Activated CD4-positive, alpha-beta T cell treated with anti-CD3 and anti-CD28 coated beads, Interleukin-2, amount 10 ng/mL, durations not matched to agents 7 days and 5 days (primary cell): ENCODE measurements at regions not wholly inside any gene's neighbourhood (a gene's known extent, or its start where the extent isn't known, plus 50 kb on each side); places are given as distances from the start of the nearest gene placed in this dataset.
"Not testable (repeated sequence)": the region's sequence is repeated elsewhere in the genome, so short reads cannot be mapped to it uniquely, and the experiment has no call there.

Experiments used
- CTCF ChIA-PET: fragments of 350-600 bp; sonication (Branson Sonifier 250); formaldehyde crosslinking; loops from one replicate; lab custom pipeline; 2021; ENCODE audit warnings: antibody characterized with exemption; lab: Charles Lee
- POLR2A ChIA-PET: fragments of 350-600 bp; sonication (Branson Sonifier 250); formaldehyde crosslinking; loops from one replicate; lab custom pipeline; 2021; ENCODE audit warnings: antibody characterized with exemption; lab: Charles Lee
- DNase-seq: peaks from one replicate; pipeline ENCODE4 v3.0.0-alpha.2; 2020
- H3K27ac Mint-ChIP-seq: one replicate; pipeline ENCODE4 v1.8.0; 2021; ENCODE audit warnings: mild to moderate bottlenecking, moderate library complexity, mixed read lengths
- H3K27me3 Mint-ChIP-seq: one replicate; pipeline ENCODE4 v1.8.0; 2021; ENCODE audit warnings: mixed read lengths
- H3K36me3 Mint-ChIP-seq: one replicate; pipeline ENCODE4 v1.8.0; 2021; ENCODE audit warnings: low read depth, mixed read lengths
- H3K4me1 Mint-ChIP-seq: one replicate; pipeline ENCODE4 v1.8.0; 2021; ENCODE audit warnings: mixed read lengths
- H3K4me3 Mint-ChIP-seq: one replicate; pipeline ENCODE4 v1.8.0; 2021; ENCODE audit warnings: mild to moderate bottlenecking, moderate library complexity, mixed read lengths
- H3K9me3 Mint-ChIP-seq: one replicate; pipeline ENCODE4 v1.8.0; 2021; ENCODE audit warnings: mixed read lengths

GRCh38 chr16:60225541-60225940 lies 1491.4 kb upstream of the GOT2 start:
- no peak for DNase-seq
- H3K4me1 Mint-ChIP-seq: no peaks in the 10 kb centered on the region
- H3K4me3 Mint-ChIP-seq: no peak overlapping the region
- H3K36me3 Mint-ChIP-seq: no peaks in the 10 kb centered on the region
- no peak overlapping the region for H3K27ac Mint-ChIP-seq
- CTCF ChIA-PET: interaction anchor here (0.7 kb wide), 1 partner anchor 15 kb away, joined by 3 read pairs; no protein-coding TSS in a partner anchor
- H3K27me3 Mint-ChIP-seq: no peaks in the 10 kb centered on the region
- POLR2A ChIA-PET: no interaction called here
- H3K9me3 Mint-ChIP-seq: peaks cover 5% of the 10 kb centered on the region

GRCh38 chr16:60217787-60218186 lies 1483.7 kb upstream of the GOT2 start:
- Mint-ChIP-seq H3K27me3 (no peaks in the 10 kb centered on the region), H3K36me3 (no peaks in the 10 kb centered on the region), H3K4me1 (no peaks in the 10 kb centered on the region), H3K27ac (no peak overlapping the region), H3K4me3 (no peak overlapping the region), H3K9me3 (peaks cover 8% of the 10 kb centered on the region)
- POLR2A ChIA-PET: no interaction called here
- no peak for DNase-seq
- CTCF ChIA-PET: no interaction called here

- peaks cover 11% of the 10 kb centered on the region for H3K9me3 Mint-ChIP-seq
- CTCF ChIA-PET: interaction anchor here (0.6 kb wide), 1 partner anchor 668 kb away, joined by 3 read pairs; no protein-coding TSS in a partner anchor
Observed at GRCh38 chr16:60214311-60214710, 1480.2 kb upstream of the GOT2 start.

GRCh38 chr16:60206516-60206915 lies 1472.4 kb upstream of the GOT2 start:
- CTCF ChIA-PET: no interaction called here

More at GRCh38 chr16:60214311-60214710, 1480.2 kb upstream of the GOT2 start:
- H3K4me1 Mint-ChIP-seq: no peaks in the 10 kb centered on the region
- no peak overlapping the region for H3K4me3 Mint-ChIP-seq
- H3K36me3 Mint-ChIP-seq: no peaks in the 10 kb centered on the region
- no peak for DNase-seq
- H3K27ac Mint-ChIP-seq: no peak overlapping the region
- no peaks in the 10 kb centered on the region for H3K27me3 Mint-ChIP-seq
- POLR2A ChIA-PET: no interaction called here

GRCh38 chr16:60204181-60204580 lies 1470.1 kb upstream of the GOT2 start:
- Mint-ChIP-seq H3K27me3 (no peaks in the 10 kb centered on the region), H3K27ac (no peak overlapping the region), H3K4me3 (no peak overlapping the region), H3K9me3 (peaks cover 10% of the 10 kb centered on the region), H3K36me3 (no peaks in the 10 kb centered on the region), H3K4me1 (no peaks in the 10 kb centered on the region)
- no peak for DNase-seq
- ChIA-PET POLR2A (no interaction called here), CTCF (no interaction called here)

More at GRCh38 chr16:60206516-60206915, 1472.4 kb upstream of the GOT2 start:
- Mint-ChIP-seq H3K36me3 (no peaks in the 10 kb centered on the region), H3K27ac (no peak overlapping the region), H3K4me1 (no peaks in the 10 kb centered on the region), H3K27me3 (no peaks in the 10 kb centered on the region), H3K4me3 (no peak overlapping the region), H3K9me3 (no peaks in the 10 kb centered on the region)
- POLR2A ChIA-PET: no interaction called here
- DNase-seq: no peak

GRCh38 chr16:60203525-60204124 lies 1469.5 kb upstream of the GOT2 start:
- H3K4me1 Mint-ChIP-seq: no peaks in the 10 kb centered on the region
- H3K9me3 Mint-ChIP-seq: peaks cover 10% of the 10 kb centered on the region
- DNase-seq: no peak
- no peaks in the 10 kb centered on the region for H3K36me3 Mint-ChIP-seq
- POLR2A ChIA-PET: no interaction called here
- H3K4me3 Mint-ChIP-seq: no peak overlapping the region
- no peaks in the 10 kb centered on the region for H3K27me3 Mint-ChIP-seq
- CTCF ChIA-PET: no interaction called here
- H3K27ac Mint-ChIP-seq: no peak overlapping the region

- H3K36me3 Mint-ChIP-seq, H3K27ac Mint-ChIP-seq, POLR2A ChIA-PET, CTCF ChIA-PET, H3K4me3 Mint-ChIP-seq, H3K4me1 Mint-ChIP-seq, DNase-seq, H3K27me3 Mint-ChIP-seq: not testable (repeated sequence)
- peaks cover 10% of the 10 kb centered on the region for H3K9me3 Mint-ChIP-seq
Observed at GRCh38 chr16:60200729-60201128, 1466.6 kb upstream of the GOT2 start.

GRCh38 chr16:60200161-60200560 lies 1466.0 kb upstream of the GOT2 start:
- H3K27me3 Mint-ChIP-seq: no peaks in the 10 kb centered on the region
- no peak overlapping the region for H3K27ac Mint-ChIP-seq
- peaks cover 10% of the 10 kb centered on the region for H3K9me3 Mint-ChIP-seq
- H3K4me1 Mint-ChIP-seq: no peaks in the 10 kb centered on the region
- H3K36me3 Mint-ChIP-seq: no peaks in the 10 kb centered on the region
- H3K4me3 Mint-ChIP-seq: no peak overlapping the region
- no peak for DNase-seq
- CTCF ChIA-PET: no interaction called here
- POLR2A ChIA-PET: no interaction called here

GRCh38 chr16:60199150-60199549 lies 1465.0 kb upstream of the GOT2 start:
- CTCF ChIA-PET: no interaction called here
- no peaks in the 10 kb centered on the region for H3K27me3 Mint-ChIP-seq
- POLR2A ChIA-PET: no interaction called here
- H3K36me3 Mint-ChIP-seq: no peaks in the 10 kb centered on the region
- H3K4me3 Mint-ChIP-seq: no peak overlapping the region
- no peak for DNase-seq
- no peak overlapping the region for H3K27ac Mint-ChIP-seq
- H3K9me3 Mint-ChIP-seq: peaks cover 10% of the 10 kb centered on the region
- H3K4me1 Mint-ChIP-seq: no peaks in the 10 kb centered on the region

GRCh38 chr16:60181536-60181935 lies 1447.4 kb upstream of the GOT2 start:
- no peak for DNase-seq
- no peaks in the 10 kb centered on the region for H3K9me3 Mint-ChIP-seq
- no peaks in the 10 kb centered on the region for H3K4me1 Mint-ChIP-seq
- H3K4me3 Mint-ChIP-seq: no peak overlapping the region
- ChIA-PET POLR2A (no interaction called here), CTCF (no interaction called here)
- no peak overlapping the region for H3K27ac Mint-ChIP-seq
- no peaks in the 10 kb centered on the region for H3K27me3 Mint-ChIP-seq
- no peaks in the 10 kb centered on the region for H3K36me3 Mint-ChIP-seq

- DNase-seq: no peak
- H3K27me3 Mint-ChIP-seq: no peaks in the 10 kb centered on the region
- no peak overlapping the region for H3K4me3 Mint-ChIP-seq
- H3K9me3 Mint-ChIP-seq: no peaks in the 10 kb centered on the region
- POLR2A ChIA-PET: no interaction called here
- CTCF ChIA-PET: no interaction called here
- no peaks in the 10 kb centered on the region for H3K36me3 Mint-ChIP-seq
- no peak overlapping the region for H3K27ac Mint-ChIP-seq
- H3K4me1 Mint-ChIP-seq: no peaks in the 10 kb centered on the region
Observed at GRCh38 chr16:60180609-60181008, 1446.5 kb upstream of the GOT2 start.

GRCh38 chr16:60170196-60170595 lies 1436.1 kb upstream of the GOT2 start:
- CTCF ChIA-PET: no interaction called here
- Mint-ChIP-seq H3K4me1 (no peaks in the 10 kb centered on the region), H3K4me3 (no peak overlapping the region), H3K36me3 (no peaks in the 10 kb centered on the region), H3K27ac (no peak overlapping the region), H3K9me3 (peaks cover 5% of the 10 kb centered on the region), H3K27me3 (no peaks in the 10 kb centered on the region)
- POLR2A ChIA-PET: no interaction called here
- DNase-seq: no peak

- Mint-ChIP-seq H3K27ac (no peak overlapping the region), H3K4me1 (no peaks in the 10 kb centered on the region), H3K27me3 (no peaks in the 10 kb centered on the region), H3K9me3 (peaks cover 5% of the 10 kb centered on the region), H3K4me3 (no peak overlapping the region), H3K36me3 (no peaks in the 10 kb centered on the region)
- no peak for DNase-seq
- POLR2A ChIA-PET: no interaction called here
- CTCF ChIA-PET: no interaction called here
Observed at GRCh38 chr16:60166111-60166510, 1432.0 kb upstream of the GOT2 start.

- POLR2A ChIA-PET: no interaction called here
- no peak overlapping the region for H3K27ac Mint-ChIP-seq
- H3K9me3 Mint-ChIP-seq: peaks cover 24% of the 10 kb centered on the region
- no peaks in the 10 kb centered on the region for H3K4me1 Mint-ChIP-seq
- no peaks in the 10 kb centered on the region for H3K36me3 Mint-ChIP-seq
- DNase-seq: no peak
- CTCF ChIA-PET: no interaction called here
- no peak overlapping the region for H3K4me3 Mint-ChIP-seq
- no peaks in the 10 kb centered on the region for H3K27me3 Mint-ChIP-seq
Observed at GRCh38 chr16:60151987-60152386, 1417.9 kb upstream of the GOT2 start.
